AG04450 (cell line): ENCODE measurements at regions not wholly inside any gene's neighbourhood (a gene's known extent, or its start where the extent isn't known, plus 50 kb on each side); places are given as distances from the start of the nearest gene placed in this dataset.

Source experiments
- CTCF ChIA-PET: fragments of 300-600, 350-600 bp; formaldehyde crosslinking; extraction: SDS; loops from one replicate; lab custom pipeline; 2022; ENCODE audit warnings: antibody characterized with exemption, inconsistent platforms; lab: Charles Lee
- POLR2A ChIA-PET: fragments of 350-600 bp; formaldehyde crosslinking; extraction: SDS; loops from one replicate; lab custom pipeline; 2021; ENCODE audit warnings: antibody characterized with exemption, inconsistent platforms; lab: Yijun Ruan, JAX
- DNase-seq: peaks from one replicate; pipeline ENCODE4 v3.0.0-alpha.2; 2011; ENCODE audit warnings: low read depth, low spot score
- H3K27ac ChIP-seq: one replicate; pipeline ENCODE4 v1.5.1; 2012; ENCODE audit warnings: low read depth, low read length, control low read depth
- H3K27me3 ChIP-seq: one replicate; pipeline ENCODE4 v1.6.0; 2012; ENCODE audit warnings: low read length; ENCODE audit not compliant: control insufficient read depth, insufficient read depth
- H3K4me3 ChIP-seq: 2 replicates; pipeline ENCODE4 v1.5.1; 2011; ENCODE audit warnings: mild to moderate bottlenecking, low read depth, low read length, control low read depth
- H3K9me3 ChIP-seq: 2 replicates; pipeline ENCODE4 v1.5.1; 2012; ENCODE audit warnings: low read length; ENCODE audit not compliant: control insufficient read depth, insufficient read depth
- TF ChIP-seq, protein P1 (sequence below): IDR thresholded peaks from 2 replicates; pipeline ENCODE4 v1.5.1; 2011; ENCODE audit warnings: low read depth, low read length, control low read depth, inconsistent platforms

DNA sequence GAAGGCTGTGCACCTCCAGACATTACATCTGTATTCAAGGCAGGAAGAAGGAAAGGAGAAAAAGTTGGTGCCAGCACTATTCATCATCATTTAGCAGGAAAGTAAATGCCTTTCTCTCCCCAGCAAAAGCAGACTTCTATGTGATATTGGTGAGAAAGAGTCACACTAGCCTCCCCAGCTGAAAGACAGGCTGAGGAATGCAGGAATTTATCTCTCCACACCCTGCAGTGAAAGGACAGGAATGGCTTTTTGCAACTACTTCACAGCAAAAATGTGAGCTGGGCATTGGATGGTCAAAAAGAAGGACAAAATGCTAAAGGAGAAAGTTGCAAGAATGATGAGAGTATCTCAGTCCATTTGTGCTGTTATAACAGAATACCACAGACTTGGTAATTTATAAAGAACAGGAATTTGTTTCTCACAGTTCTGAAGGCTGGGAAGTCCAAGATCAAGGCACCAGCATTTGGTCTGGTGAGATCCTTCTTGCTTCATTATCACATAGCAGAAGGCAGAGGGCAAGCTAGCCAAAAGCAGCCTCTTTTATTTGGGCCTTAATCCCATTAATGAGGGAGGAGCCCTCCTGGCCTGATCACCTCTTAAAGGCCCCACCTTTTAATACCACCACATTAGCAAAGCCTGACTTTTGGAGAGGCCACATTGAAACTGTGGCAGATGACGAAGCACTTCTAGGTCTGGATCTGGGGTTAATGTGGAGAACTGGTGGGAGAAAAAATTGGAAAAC lies 388.1 kb upstream of the SLC14A2 start:
- Histone ChIP-seq H3K27me3 (peaks cover 6% of the 10 kb centered on the region), H3K4me3 (no peak overlapping the region), H3K27ac (no peak overlapping the region), H3K9me3 (no peaks in the 10 kb centered on the region)
- no peak for DNase-seq
- CTCF ChIA-PET: interaction anchor here (0.5 kb wide), 1 partner anchor 161 kb away, joined by 6 read pairs; no protein-coding TSS in a partner anchor
- POLR2A ChIA-PET: no interaction called here
- TF ChIP-seq, protein P1, sequence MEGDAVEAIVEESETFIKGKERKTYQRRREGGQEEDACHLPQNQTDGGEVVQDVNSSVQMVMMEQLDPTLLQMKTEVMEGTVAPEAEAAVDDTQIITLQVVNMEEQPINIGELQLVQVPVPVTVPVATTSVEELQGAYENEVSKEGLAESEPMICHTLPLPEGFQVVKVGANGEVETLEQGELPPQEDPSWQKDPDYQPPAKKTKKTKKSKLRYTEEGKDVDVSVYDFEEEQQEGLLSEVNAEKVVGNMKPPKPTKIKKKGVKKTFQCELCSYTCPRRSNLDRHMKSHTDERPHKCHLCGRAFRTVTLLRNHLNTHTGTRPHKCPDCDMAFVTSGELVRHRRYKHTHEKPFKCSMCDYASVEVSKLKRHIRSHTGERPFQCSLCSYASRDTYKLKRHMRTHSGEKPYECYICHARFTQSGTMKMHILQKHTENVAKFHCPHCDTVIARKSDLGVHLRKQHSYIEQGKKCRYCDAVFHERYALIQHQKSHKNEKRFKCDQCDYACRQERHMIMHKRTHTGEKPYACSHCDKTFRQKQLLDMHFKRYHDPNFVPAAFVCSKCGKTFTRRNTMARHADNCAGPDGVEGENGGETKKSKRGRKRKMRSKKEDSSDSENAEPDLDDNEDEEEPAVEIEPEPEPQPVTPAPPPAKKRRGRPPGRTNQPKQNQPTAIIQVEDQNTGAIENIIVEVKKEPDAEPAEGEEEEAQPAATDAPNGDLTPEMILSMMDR: no peak

DNA sequence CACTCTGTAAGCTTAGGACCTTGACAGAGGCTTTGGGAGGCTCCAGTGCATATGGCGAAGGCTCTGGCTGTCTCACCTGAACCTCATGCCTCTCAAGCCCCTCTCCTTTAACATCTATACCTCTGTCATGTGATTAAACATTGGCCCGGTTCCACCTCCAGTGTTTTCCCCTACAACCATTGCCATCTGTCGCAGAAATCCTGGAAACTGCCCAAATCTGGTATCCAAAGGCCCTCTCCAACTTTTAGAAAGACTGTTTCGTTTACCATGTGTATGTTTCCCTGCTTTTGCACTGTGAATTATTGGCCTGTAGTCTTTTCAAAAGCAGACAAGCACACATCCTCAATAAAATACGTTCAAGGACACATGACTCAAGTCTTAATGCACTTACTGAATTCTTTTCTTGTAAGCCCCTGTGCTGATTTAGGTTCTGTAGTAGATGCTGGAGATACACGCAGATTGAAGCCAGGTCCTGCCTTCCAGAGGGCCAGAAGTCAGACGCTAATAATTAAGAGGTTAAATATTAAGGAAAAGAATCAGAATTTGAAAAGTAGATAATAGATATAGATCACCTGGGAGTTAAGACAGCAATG lies 386.4 kb upstream of the SLC14A2 start:
- CTCF ChIA-PET: no interaction called here
- POLR2A ChIA-PET: no interaction called here
- no peak for DNase-seq
- no peaks in the 10 kb centered on the region for H3K9me3 ChIP-seq
- TF ChIP-seq, protein P1: no peak
- no peak overlapping the region for H3K27ac ChIP-seq
- H3K4me3 ChIP-seq: no peak overlapping the region
- peaks cover 4% of the 10 kb centered on the region for H3K27me3 ChIP-seq

DNA sequence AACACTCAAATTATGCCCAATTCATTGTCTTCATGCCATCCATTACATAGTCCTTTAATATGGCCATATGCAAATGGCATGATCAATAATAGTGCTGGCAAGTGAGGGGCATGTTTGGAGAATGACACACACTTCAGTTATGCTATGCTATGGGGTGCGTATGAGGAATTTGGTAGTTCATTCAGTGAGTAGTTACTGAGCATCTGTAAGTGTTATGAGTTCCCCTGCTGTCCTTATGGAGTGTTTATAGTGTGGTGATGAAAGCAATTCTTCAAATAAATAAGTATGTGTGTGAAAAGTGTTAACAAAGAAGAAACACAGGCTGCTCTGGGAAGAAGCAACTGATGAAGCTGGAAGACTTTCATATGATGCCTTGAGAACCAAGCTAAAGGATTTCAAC lies 383.7 kb upstream of the SLC14A2 start:
- CTCF ChIA-PET: interaction anchor here (2.5 kb wide), 1 partner anchor 19 kb away, joined by 12 read pairs; no protein-coding TSS in a partner anchor
- Histone ChIP-seq H3K27me3 (no peaks in the 10 kb centered on the region), H3K4me3 (no peak overlapping the region), H3K9me3 (no peaks in the 10 kb centered on the region), H3K27ac (no peak overlapping the region)
- TF ChIP-seq, protein P1: no peak
- POLR2A ChIA-PET: interaction anchor here (1.5 kb wide), 1 partner anchor 23 kb away, joined by 10 read pairs; no protein-coding TSS in a partner anchor
- no peak for DNase-seq

DNA sequence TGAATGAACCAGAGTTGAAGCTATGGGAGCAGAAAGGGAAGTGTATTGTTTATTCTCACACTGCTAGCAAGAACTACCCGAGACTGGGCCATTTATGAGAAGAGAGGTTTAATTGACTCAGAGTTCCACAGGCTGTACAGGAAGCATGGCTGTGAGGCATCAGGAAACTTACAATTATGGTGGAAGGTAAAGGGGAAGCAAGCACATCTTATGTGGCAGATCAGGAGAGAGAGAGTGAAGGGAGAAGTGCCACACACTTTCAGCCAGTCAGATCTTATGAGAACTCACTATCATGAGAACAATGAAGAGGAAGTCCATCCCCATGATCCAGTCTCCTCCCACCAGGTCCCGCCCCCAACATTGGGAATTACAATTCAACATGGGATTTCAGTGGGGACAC lies 383.2 kb upstream of the SLC14A2 start:
- DNase-seq: no peak
- POLR2A ChIA-PET: interaction anchor here (1.5 kb wide), 1 partner anchor 23 kb away, joined by 10 read pairs; no protein-coding TSS in a partner anchor
- Histone ChIP-seq H3K4me3 (no peak overlapping the region), H3K27ac (peak overlapping the region; percentile 68), H3K27me3 (no peaks in the 10 kb centered on the region), H3K9me3 (no peaks in the 10 kb centered on the region)
- TF ChIP-seq, protein P1: no peak
- CTCF ChIA-PET: interaction anchor here (0.9 to 2.5 kb wide), 2 partner anchors 13 to 19 kb away, joined by 3 to 12 read pairs; no protein-coding TSS in a partner anchor

DNA sequence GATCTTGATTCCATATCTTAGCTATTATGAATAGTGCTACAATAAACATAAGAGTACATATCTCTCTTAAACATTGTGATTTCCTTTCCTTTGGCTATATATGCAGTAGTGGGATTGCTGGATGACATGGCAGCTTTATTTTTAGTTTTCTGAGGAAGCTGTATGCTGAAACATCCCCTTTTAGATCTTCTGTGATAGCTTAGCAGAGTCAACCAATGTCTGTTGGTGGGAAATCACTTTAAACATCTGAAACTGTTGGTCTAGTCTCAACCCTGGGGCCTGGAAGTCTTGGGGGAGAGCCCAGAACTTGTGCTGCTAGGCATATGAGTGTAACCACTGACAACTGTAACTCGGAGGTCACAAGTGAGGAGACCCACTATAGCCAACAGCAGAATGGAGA lies 378.6 kb upstream of the SLC14A2 start:
- Histone ChIP-seq H3K27ac (no peak overlapping the region), H3K27me3 (peaks cover 2% of the 10 kb centered on the region), H3K4me3 (no peak overlapping the region), H3K9me3 (no peaks in the 10 kb centered on the region)
- TF ChIP-seq, protein P1: no peak
- ChIA-PET POLR2A (no interaction called here), CTCF (no interaction called here)
- DNase-seq: no peak
